ENCODE measurements at regions not wholly inside any gene's neighbourhood (a gene's known extent, or its start where the extent isn't known, plus 50 kb on each side); places are given as distances from the start of the nearest gene placed in this dataset.

DNA sequence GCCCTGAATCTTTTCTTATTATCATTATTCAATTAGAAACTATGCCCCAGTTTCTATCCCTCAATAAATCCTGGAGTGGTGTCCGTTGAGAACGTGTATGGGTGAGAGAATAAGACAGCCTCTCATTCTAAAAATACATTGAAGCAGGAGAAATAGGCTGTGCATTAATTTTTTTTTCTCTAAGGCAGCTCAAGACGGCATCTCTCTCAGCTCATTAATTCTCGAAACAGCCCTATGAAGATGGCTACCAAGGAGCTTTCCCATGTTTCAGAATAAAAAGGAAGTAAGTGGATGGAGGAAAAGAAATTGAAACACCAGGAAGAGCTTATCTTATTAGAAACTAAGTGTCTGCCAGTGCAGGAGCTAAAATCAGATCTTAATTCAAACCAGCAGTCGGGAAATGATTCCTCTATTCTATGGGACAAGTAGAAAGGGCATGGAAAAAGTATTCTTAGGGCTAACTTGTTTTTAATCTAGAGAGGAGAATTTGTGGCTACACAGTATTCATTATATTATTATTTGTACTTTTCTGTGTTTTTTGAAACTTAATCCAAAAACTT, 347.1 kb upstream of the PLD5 start:
- Histone ChIP-seq H3K9me3 (ENCODE audit: control insufficient read depth in 1 of 2, insufficient read depth in 1 of 2, low read depth in 1 of 2, low read length in 2 of 2) (no peaks in the 10 kb centered on the region), H3K4me3 (replicated peaks in 1 of 2; ENCODE audit: low read depth in 1 of 2, low read length in 2 of 2) (no peak overlapping the region), H4K20me1 (ENCODE audit: insufficient read depth) (no peaks in the 10 kb centered on the region), H2AFZ (ENCODE audit: low read depth, low read length, poor library complexity, severe bottlenecking) (no peak overlapping the region), H3K27ac (ENCODE audit: low read depth, low read length) (no peak overlapping the region), H3K27me3 (ENCODE audit: insufficient read depth, low read length) (0 out of 2 replicates have a peak, but pooled peaks cover 7% of the 10 kb centered on the region), H3K79me2 (ENCODE audit: insufficient read depth, low read length) (no peaks in the 10 kb centered on the region), H3K4me2 (ENCODE audit: low read length) (no peak overlapping the region), H3K9me2 (ENCODE audit: insufficient read depth) (no peaks in the 10 kb centered on the region), H3K9ac (ENCODE audit: low read length) (no peak overlapping the region), H3K36me3 (ENCODE audit: control insufficient read depth in 1 of 2, insufficient read depth in 2 of 2, low read length in 2 of 2) (no peaks in the 10 kb centered on the region), H3K4me1 (ENCODE audit: control insufficient read depth in 1 of 2, insufficient read depth in 2 of 2, low read length in 2 of 2) (no peaks in the 10 kb centered on the region)
- BruUV-seq (replicated peaks) = no TSS peak
- POLR2A ChIA-PET = no interaction called here
- intact Hi-C loops (cut with micrococcal nuclease) = no loop called here
- CTCF ChIA-PET = no interaction called here
- ATAC-seq = no peak
- no peak for TF ChIP-seq TCF7L2 (IDR thresholded peaks at IDR 0.05; ENCODE audit: borderline replicate concordance, extremely low read depth, insufficient read depth, insufficient read length)
- no peak for TF ChIP-seq ELF1 (IDR thresholded peaks at IDR 0.05; ENCODE audit: borderline replicate concordance, low read depth)
- no peak for TF ChIP-seq POLR2A (IDR thresholded peaks at IDR 0.05; ENCODE audit: borderline replicate concordance, extremely low read depth, insufficient read depth, insufficient read length)
- TF ChIP-seq, protein P1, sequence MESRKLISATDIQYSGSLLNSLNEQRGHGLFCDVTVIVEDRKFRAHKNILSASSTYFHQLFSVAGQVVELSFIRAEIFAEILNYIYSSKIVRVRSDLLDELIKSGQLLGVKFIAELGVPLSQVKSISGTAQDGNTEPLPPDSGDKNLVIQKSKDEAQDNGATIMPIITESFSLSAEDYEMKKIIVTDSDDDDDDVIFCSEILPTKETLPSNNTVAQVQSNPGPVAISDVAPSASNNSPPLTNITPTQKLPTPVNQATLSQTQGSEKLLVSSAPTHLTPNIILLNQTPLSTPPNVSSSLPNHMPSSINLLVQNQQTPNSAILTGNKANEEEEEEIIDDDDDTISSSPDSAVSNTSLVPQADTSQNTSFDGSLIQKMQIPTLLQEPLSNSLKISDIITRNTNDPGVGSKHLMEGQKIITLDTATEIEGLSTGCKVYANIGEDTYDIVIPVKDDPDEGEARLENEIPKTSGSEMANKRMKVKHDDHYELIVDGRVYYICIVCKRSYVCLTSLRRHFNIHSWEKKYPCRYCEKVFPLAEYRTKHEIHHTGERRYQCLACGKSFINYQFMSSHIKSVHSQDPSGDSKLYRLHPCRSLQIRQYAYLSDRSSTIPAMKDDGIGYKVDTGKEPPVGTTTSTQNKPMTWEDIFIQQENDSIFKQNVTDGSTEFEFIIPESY (IDR thresholded peaks at IDR 0.05; ENCODE audit: extremely low read depth, insufficient replicate concordance, low read length) = no peak
- DNase-seq (ENCODE audit: low read depth, low spot score) = no peak
- RAD21 ChIA-PET (ENCODE audit: low non-redundant PET in 1 of 2, low total read pairs in 2 of 2, uncharacterized antibody in 2 of 2, unreplicated experiment in 2 of 2) = no interaction called here

DNA sequence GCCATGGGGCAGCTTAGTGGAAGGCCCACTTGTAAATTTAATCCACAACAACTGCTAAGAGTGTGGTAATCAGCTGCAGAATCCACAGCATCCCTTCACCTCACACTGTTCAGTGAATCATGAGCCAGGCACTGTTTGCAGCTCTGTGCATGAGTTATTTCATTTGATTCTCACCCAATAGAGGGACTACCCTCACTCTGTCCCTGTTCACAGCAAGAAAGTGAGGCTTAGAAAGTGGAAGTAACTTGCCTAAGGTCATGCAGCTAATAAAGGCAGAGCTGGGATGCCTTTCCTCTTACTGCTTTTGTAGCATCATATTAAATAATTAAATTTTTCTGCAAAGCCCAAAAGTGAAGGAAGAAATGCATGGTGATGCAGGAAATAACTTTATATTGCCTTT, 346.5 kb upstream of the PLD5 start:
- ATAC-seq (no peak), DNase-seq (ENCODE audit: low read depth, low spot score) (no peak)
- Histone ChIP-seq H3K9me2 (ENCODE audit: insufficient read depth) (no peaks in the 10 kb centered on the region), H3K36me3 (ENCODE audit: control insufficient read depth in 1 of 2, insufficient read depth in 2 of 2, low read length in 2 of 2) (no peaks in the 10 kb centered on the region), H3K4me1 (ENCODE audit: control insufficient read depth in 1 of 2, insufficient read depth in 2 of 2, low read length in 2 of 2) (no peaks in the 10 kb centered on the region), H2AFZ (ENCODE audit: low read depth, low read length, poor library complexity, severe bottlenecking) (no peak overlapping the region), H3K79me2 (ENCODE audit: insufficient read depth, low read length) (no peaks in the 10 kb centered on the region), H3K9ac (ENCODE audit: low read length) (no peak overlapping the region), H3K27me3 (ENCODE audit: insufficient read depth, low read length) (0 out of 2 replicates have a peak, but pooled peaks cover 7% of the 10 kb centered on the region), H3K27ac (ENCODE audit: low read depth, low read length) (no peak overlapping the region), H3K4me2 (ENCODE audit: low read length) (no peak overlapping the region), H3K9me3 (ENCODE audit: control insufficient read depth in 1 of 2, insufficient read depth in 1 of 2, low read depth in 1 of 2, low read length in 2 of 2) (no peaks in the 10 kb centered on the region), H3K4me3 (replicated peaks in 1 of 2; ENCODE audit: low read depth in 1 of 2, low read length in 2 of 2) (no peak overlapping the region), H4K20me1 (ENCODE audit: insufficient read depth) (no peaks in the 10 kb centered on the region)
- intact Hi-C loops (cut with micrococcal nuclease) = no loop called here
- CTCF ChIA-PET = no interaction called here
- POLR2A ChIA-PET = no interaction called here
- RAD21 ChIA-PET (ENCODE audit: low non-redundant PET in 1 of 2, low total read pairs in 2 of 2, uncharacterized antibody in 2 of 2, unreplicated experiment in 2 of 2) = no interaction called here
- BruUV-seq (replicated peaks) = no TSS peak
- TF ChIP-seq FOSL1 (IDR thresholded peaks at IDR 0.05; ENCODE audit: low read depth) = no peak
- no peak for TF ChIP-seq CEBPB (IDR thresholded peaks at IDR 0.05; ENCODE audit: low read depth)
- TF ChIP-seq ELF1 (IDR thresholded peaks at IDR 0.05; ENCODE audit: borderline replicate concordance, low read depth) = no peak
- TF ChIP-seq, protein P2, sequence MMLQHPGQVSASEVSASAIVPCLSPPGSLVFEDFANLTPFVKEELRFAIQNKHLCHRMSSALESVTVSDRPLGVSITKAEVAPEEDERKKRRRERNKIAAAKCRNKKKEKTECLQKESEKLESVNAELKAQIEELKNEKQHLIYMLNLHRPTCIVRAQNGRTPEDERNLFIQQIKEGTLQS (IDR thresholded peaks at IDR 0.05) = no peak
- TF ChIP-seq, protein P3, sequence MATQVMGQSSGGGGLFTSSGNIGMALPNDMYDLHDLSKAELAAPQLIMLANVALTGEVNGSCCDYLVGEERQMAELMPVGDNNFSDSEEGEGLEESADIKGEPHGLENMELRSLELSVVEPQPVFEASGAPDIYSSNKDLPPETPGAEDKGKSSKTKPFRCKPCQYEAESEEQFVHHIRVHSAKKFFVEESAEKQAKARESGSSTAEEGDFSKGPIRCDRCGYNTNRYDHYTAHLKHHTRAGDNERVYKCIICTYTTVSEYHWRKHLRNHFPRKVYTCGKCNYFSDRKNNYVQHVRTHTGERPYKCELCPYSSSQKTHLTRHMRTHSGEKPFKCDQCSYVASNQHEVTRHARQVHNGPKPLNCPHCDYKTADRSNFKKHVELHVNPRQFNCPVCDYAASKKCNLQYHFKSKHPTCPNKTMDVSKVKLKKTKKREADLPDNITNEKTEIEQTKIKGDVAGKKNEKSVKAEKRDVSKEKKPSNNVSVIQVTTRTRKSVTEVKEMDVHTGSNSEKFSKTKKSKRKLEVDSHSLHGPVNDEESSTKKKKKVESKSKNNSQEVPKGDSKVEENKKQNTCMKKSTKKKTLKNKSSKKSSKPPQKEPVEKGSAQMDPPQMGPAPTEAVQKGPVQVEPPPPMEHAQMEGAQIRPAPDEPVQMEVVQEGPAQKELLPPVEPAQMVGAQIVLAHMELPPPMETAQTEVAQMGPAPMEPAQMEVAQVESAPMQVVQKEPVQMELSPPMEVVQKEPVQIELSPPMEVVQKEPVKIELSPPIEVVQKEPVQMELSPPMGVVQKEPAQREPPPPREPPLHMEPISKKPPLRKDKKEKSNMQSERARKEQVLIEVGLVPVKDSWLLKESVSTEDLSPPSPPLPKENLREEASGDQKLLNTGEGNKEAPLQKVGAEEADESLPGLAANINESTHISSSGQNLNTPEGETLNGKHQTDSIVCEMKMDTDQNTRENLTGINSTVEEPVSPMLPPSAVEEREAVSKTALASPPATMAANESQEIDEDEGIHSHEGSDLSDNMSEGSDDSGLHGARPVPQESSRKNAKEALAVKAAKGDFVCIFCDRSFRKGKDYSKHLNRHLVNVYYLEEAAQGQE (IDR thresholded peaks at IDR 0.05; ENCODE audit: low read depth) = no peak
- TF ChIP-seq SP1 (IDR thresholded peaks at IDR 0.05; ENCODE audit: low read depth) = no peak
- no peak for TF ChIP-seq POLR2A (IDR thresholded peaks at IDR 0.05; ENCODE audit: borderline replicate concordance, extremely low read depth, insufficient read depth, insufficient read length)
- TF ChIP-seq, protein P4, sequence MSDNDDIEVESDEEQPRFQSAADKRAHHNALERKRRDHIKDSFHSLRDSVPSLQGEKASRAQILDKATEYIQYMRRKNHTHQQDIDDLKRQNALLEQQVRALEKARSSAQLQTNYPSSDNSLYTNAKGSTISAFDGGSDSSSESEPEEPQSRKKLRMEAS (IDR thresholded peaks at IDR 0.05) = no peak
- no peak for TF ChIP-seq ZNF274 (IDR thresholded peaks at IDR 0.05; ENCODE audit: low read depth, low read length)
- no peak for TF ChIP-seq YY1 (IDR thresholded peaks at IDR 0.05; ENCODE audit: extremely low read depth, insufficient replicate concordance, low read depth, low read length)
- TF ChIP-seq EGR1 (IDR thresholded peaks at IDR 0.05; ENCODE audit: low read depth) = no peak
- TF ChIP-seq TCF7L2 (IDR thresholded peaks at IDR 0.05; ENCODE audit: borderline replicate concordance, extremely low read depth, insufficient read depth, insufficient read length) = no peak
